GM18907 (cell line): ENCODE measurements at regions not wholly inside any gene's neighbourhood (a gene's known extent, or its start where the extent isn't known, plus 50 kb on each side); places are given as distances from the start of the nearest gene placed in this dataset.

Experiments
- ATAC-seq: cut with Tn5 transposase; IDR thresholded peaks from one replicate; pipeline ENCODE4 v1.9.1; 2021; ENCODE audit warnings: mild to moderate bottlenecking, moderate library complexity; ENCODE audit not compliant: unreplicated experiment

DNA sequence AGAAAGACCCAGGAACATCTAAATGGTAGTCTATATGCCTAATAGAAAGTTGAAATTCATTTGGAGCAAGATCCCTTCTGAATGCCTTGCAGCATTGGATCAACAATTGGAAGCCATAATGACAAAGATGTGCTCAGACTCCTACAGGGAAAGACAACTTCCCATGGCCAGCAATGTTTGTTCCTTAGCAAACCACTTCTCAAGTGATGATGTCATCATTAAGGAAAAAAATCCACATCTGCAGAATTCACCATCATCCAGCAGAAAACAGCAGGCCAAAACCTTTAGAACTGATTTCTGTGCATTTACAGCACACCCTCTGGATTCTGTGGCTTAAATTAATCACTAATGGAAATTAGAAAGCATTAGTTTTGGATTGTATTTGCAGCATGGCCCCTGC is 82.4 kb upstream of the ZIC3 start:
- ATAC-seq = no peak

DNA sequence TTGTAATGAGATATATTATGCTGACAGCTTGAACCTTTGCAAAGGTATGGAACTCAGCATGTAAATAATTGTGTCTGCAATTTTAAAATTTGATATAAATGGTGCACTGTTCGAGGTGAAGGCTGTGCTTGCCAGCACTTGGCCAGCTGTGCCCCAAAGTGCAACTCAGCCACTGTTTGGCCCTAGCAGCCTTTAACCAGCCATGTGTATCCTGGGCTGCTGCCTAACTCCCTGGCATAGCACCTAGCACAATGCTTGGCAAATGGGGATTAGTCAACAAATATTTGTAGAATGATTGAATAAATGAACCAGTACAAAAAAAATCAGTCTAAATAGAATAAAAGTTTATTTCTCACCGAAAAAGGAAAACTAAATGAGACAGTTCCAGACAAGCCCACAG is 83.8 kb upstream of the ZIC3 start:
- ATAC-seq = no peak

DNA sequence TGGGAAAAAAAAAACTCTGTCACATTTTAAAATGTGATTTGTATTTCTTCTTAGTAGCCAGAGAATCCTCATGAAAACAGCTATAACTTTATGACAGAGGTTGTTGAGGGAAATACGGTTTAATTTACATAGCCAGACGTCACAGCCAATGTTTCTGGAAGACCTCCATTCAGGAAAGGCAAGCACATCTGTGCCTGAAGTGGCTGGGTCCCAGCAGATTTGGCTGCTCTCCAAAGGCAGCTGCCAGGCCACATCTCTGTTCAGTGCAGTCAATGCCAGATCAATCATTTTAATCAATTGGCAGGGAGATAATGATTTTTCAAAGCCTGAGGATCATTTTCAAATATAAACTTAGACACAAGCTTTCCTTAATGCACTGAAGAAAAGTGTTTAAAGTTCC is 86.5 kb upstream of the ZIC3 start:
- ATAC-seq = no peak

DNA sequence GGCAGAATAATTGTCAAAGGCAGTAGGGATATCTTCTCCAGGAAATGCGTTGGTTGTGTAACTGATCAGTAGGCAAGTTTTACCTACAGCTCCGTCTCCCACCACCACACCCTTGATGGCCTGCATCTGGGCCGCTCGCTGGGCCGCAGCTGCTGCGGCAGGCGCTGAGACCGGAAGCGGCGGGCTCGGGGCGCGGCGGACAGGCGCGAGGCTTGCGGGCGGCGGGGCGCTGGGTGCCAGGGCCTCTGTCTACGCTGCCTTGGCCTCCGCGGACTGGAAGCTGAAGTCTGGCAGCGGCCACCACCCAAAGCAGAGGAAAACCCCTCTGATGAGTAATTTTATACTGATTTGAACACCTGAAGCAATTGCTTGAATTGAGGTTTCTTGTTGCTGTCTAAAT is 124.2 kb upstream of the ZIC3 start:
- no peak for ATAC-seq

DNA sequence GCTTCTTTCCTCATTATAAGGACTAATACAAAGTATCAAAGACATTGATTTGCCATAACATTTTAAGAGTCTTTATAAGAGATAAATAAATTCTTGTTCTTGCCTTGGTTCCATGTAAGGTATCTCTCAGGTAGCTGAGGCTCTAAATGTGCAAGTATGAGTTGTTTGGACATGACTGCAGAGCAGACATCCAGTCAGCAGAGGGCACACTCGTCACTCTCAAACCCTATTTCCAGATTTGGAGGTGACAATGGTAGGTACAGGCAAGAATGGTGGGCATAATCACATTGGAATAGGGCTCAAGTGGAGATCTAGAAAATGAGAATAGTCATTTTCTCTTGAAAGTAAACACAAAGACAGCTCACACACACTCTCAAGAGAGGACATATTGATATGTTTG is 133.3 kb upstream of the ZIC3 start:
- ATAC-seq = peak; percentile 67

DNA sequence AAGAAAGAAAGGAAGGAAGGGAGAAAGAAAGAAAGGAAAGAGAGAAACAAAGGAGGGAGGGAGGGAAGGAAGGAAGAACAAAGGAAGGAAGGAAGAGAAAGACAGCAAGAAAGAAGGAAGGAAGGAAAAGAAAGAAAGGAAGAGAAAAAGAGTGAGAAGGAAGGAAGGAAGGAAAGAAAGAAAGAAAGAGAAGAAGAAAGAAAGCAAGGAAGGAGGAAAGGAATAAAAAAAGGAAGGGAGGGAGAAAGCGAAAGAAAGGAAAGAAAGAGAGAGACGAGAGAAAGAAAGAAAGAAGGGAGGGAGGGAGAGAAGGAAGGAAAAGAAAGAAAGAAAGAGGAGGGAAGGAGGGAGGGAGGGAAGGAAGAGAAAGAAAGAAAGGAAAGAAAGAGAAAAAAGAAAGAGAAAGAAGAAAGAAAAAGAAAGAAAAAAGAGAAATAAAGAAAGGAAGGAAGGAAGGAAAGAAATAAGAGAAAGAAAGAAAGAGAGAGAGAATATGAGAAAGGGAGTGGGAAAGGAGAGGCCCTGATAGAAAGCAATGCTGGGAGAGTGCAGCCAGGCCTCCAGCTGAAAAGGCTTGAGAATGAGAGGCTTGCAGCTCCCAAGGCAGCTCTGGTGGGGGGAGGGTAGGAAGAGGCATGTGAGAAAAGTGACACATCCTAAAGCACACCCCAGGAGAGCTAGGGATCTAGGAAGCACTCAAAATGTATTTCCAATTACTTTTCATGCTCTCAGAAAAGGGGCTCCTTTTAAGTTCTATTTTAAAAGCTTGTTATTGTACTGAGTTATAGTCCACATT is 134.0 kb upstream of the ZIC3 start:
- ATAC-seq = no peak

DNA sequence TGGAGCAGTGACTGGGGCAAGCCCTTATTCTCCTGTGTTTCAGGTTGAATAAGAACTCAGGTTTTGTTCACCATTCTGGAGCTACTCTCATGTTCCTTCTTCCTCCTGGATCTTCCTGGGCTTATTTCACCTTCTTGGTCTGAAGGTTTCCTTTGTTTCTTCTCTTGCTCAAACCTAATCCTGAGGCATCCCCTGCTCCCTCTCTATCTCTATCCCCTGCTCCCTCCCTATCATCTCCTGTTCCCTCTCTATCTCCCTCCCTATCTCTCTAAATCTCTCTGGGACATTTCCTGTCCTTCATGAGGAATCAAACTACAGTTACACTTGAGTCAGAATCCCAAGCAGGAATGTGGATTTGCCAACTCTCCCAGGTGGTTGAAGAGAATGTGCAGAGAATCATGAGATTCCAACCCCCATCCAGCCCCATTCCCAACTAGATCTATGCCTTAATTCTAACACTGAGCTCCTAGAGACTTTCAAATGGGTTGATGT is 134.9 kb upstream of the ZIC3 start:
- ATAC-seq = no peak

DNA sequence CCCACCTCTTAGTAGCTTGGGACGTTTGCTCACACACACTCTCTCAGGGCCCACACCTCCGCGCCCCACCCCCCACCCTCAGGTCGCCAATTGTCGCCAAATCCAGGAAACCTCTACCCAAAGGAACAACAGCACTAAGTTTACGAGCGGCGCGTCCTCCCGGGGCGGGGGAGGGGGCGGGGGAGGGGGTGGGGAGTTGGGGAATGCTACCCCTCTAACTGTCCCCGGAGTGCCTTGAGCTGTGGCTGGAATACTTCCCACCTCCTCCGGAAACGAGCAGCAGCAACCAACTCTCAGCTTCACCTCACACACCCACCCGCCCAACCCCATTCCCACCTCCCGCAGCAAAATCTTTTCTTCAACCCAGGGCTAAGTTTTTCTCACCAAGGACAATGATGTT is 135.6 kb upstream of the ZIC3 start:
- ATAC-seq = no peak

DNA sequence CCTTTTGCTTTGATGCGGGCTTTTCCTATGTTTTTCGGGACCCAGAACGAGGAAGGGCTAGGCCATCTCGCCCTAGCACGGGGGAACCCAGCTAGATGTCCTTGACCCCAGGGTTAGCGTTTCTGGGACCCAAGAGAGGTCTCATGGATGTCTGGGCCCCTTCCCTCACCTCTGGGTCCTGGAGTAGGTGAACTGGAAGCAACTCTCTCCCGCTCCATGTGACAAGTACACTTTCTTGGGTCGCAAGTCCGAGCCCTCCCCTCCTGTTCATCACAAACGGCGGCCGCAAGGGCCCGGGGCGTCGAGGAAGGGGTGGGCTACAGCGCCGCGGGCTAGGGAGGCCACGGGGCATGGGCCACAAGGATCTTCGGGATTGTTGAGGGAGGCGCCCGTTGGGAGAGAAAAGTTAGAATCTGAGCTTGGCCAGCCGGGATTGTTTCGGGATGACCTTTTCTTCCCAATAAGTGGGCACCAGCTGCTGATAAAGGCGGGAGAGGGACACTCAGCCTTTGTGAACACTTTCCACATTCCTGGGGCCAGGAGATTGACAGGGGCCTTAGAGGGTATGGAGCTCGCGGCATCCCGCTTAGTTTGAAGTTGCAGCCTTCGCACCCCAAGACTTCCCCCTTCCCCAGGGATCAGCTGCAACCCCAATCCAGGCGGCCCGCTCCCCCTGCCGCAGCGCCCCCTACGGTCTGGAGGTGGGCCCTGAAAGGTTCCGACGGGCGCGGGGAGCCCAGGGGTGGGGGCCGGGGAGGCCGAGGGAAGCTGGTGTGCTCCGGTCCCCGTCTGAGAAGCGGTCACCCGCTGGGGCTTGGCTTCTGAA is 136.9 kb upstream of the ZIC3 start:
- ATAC-seq = no peak

DNA sequence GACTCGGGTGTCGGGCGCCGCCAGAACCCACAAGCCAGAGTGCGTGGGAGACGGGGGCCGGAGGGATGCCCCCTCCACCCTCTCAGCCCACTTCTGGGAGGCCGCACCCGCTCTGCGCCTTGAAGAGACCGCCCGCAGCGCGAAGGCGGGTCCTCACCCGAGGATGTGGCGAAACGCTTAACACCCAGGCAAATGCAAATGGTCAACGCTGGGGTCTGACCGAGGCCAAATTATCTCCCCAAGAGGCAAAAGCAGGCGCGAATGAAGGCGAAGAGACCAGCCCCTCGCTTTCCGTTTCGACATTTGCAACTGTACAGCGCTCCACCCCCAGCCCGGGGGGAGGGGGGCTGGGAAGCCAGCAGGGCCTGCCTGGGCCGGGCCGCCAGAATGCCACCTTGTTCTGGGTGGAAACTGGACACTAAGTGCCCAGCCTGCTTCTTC is 137.7 kb upstream of the ZIC3 start:
- ATAC-seq = no peak

DNA sequence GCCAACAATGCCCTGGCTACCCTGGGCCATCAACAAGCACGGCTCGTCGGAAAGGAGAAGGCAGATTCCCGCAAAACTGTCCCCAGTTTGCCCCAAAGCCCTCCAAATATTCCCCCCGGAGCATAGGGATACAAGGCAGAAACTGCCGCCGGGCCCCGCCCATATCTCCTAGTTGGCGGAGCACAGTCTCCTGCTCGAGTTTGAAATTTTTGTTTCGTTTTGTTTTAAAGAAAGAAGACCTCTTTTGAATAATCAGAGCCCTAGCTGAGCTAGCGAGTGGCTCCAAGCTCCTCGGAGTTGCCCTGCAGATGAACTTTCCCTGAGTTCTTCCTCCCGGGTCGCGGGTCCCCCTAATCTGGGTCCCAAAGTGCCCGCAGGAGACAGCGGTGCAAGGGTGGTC is 138.1 kb upstream of the ZIC3 start:
- no peak for ATAC-seq

DNA sequence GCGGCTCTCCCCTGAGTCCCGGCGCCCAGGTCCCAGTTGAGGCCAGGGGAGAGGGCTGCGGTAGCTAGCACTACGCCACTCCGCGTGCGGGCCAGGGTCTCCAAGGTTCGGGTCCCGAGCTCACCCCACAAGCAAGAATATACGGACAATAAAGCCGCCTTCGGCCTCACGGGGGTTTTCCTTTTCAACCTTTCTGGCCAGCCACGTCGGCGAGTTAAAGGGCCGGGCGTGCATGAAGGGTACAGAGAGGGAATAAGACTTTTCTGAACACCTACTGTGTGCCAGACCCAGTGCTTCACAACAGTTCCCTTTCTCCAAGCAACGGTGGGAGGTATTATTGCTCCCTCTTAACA is 138.5 kb upstream of the ZIC3 start:
- ATAC-seq = no peak

DNA sequence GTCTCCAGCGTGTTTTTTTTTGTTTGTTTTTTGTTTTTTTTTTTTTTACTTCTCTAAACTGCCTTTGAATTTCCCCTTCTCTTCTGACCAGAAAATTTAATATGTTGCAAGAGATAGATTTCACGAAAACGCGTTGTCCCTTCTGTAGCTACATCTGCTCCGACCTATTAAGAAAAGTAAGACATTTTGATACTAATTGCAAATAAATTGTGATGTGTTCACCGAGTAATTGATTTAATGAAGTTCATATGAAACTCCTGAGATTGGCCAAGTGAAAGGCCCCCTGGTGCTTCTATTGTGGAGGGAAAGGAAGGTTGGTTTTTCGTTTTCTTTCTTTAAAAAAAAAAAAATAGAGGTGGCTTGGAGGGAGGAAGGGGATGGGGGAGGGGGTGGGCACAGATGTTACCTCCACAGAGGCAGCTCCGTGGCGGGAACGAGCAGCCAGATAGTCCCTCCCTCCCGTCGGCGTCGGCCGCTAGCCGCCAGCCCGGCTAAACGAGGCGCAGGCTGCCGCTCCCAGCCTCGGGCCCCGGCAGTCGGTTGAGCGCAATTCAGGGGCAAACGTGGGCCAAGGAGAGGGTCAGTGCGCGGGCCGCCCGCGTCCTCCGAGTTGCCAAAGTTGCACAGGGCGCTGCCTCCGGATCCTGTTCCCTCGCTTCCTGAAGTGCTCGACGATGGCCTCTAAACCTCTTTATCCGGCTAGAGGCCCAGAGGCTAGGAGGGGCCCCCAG is 139.1 kb upstream of the ZIC3 start:
- ATAC-seq = no peak

DNA sequence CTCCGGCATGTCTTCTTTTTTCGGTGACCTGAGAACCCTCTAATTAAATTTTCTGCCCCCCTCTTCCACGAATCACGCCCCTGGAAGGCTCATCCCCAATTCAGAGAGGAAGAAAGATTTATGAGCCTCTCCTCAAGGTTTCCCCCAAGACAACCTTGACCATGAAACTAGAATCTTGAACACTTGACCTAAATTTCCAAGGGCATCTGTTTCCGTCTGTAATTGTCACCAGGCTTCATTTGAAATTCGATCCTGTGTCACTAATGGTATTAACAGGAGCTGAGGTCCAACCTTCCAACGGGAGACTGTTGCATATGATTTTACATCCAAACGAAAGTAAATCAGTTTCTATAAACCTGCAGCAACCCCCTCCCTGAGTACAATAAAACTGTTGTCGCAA is 139.9 kb upstream of the ZIC3 start:
- no peak for ATAC-seq

DNA sequence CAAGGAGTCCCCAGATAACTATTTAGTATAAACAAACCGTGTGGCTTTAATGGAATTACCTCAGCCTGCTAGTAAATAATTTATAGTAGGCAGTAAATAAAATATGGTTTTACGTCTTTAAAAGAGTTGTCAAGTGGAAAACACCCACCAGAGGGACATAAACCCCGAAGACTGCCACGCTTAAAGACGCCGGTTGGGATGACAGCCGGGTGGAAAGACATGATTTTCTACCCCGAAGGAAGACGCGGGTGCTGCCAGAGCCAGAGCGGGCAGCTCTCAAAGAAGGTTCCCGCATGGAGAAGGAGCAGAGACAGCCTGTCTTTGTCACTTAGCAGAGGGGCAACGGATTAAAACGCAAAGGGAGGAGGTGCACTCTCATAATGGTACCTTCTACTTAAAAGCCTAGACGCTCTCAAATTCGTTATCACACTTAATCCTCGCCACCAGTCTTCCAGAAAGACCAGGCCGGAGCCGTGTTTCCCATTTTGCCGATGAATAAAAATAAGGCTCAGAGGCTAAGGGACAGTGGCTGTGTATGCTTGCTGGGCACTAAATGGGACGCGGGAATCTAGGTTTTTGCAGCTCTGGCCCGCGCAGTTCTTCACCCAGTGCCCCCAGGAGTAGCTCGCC is 140.5 kb upstream of the ZIC3 start:
- no peak for ATAC-seq

DNA sequence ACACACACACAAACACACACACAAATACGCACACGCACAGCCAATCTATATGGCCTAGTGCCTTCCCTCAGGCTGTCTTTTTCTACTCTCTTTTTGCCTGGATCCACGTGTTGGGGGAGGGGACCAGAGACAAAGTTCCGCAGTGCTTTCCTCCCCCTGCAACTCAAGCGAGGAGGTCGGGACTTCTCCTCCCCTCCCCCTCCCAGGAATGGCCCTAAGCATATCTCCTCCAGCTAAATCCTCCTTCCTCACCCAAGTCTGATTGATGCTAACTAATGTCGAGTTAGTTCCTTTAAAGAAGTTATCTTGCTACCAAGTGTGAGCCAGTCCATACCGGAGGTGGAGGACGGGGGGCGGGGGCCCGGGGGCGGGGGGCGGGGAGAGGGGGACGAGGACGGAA is 141.2 kb upstream of the ZIC3 start:
- ATAC-seq = no peak

DNA sequence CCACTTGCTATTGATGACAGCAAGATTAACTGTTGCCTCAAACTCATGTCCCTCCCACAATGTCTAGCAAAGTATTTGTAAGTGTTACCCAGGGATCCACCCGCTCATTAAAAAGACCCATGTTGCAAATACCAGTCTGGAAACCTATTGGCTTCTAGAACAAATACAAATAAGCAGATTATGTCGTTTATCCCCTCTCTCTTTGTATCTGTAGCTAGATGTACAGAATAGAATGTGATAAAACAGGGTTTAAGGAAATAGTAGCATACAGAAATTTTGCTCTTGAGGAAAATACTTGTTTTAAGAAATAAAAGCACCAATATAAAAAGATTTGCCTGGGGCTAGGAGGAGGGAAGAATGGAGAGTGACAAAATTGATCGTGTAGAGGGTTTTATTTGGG is 142.7 kb upstream of the ZIC3 start:
- ATAC-seq = no peak

DNA sequence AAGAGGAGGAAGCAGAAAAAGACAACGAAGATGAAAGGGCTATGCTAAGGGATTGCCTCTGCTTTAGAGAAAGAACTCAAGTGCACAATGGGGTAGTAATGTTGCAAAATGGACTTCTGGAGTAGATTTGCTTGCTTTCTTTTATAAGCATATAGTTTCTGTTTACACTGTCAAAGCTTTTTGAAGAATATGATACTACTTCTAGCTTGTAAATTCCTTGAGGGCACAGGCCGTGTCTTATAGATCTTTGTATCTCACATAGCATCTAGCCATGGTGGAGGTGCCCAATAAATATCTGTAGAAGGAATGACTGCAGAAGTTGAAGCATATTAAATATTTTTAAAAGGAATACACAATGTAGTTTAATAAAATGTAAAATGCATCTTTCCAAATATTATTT is 147.8 kb upstream of the ZIC3 start:
- ATAC-seq = no peak

DNA sequence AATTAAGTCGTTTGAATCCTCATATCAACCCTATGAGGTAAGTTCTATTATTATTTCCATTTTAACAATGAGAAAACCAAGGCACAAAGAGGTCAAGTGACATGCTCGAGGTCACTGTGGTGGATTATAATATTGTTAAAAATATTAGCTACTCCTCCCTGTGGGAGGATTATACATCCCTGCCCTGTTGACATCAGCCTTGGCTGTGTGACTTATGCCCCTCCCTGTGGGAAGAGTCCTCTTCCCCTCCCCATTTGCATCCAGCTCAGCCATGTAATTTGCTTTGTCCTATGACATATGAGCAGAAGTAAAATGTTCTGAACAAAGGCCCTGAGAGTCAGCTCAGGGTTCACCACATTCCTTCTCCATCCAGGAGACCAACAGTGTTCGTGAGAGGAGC is 152.7 kb upstream of the ZIC3 start:
- no peak for ATAC-seq

DNA sequence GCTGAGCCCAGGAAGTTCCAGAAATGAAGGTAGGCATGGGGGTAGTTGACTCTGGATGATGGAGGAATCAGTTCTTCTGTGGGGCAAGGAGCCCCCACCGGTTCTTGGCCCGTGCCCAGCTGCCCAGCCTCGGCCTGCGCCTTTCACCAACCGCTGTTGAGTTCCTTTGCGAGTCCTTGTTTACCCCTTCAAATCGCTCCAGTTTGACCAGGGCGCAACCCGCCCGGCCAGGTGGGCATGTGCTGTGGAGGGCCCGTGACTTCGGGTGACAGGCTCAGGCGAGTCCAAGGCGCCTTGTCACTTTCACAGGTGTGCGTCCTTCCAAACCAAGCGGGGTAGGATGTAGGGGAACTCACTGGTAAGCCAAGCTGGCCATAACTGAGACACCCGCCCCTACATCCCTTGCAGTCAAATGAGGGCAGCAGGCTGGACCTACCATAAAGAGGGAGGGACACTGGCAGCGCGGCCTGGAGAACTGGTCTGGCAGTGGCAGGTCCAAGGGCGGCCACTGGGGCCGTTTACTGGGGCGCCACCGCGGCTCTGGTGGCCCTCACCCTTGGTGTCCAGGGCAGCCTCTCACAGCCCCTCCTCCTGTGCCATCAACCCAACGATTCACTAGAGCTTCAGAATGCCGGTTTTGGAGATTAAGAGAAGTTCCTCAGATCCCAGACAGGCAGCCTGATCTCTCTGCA is 160.3 kb upstream of the ZIC3 start:
- no peak for ATAC-seq

DNA sequence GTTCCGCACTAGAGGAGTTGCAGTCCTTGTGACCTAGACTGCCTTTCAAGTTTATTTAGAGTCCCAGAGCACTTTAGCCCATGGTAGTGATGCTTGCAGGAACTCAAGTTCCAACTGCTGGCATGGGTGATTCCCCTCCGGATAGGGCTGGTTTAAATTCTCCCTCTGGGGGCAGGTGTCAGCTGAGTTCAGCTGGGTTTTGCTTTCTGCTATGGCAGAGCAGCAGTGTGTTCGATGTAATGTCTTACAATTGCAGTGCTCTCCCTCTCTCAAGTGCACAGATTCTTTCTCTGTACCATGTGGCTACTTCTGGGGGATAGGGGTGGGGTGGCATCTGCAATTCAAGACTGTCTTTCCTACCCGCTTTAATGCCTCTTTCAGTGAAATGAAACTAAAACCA is 164.8 kb upstream of the ZIC3 start:
- ATAC-seq = no peak
